ENCODE measurements at regions not wholly inside any gene's neighbourhood (a gene's known extent, or its start where the extent isn't known, plus 50 kb on each side); places are given as distances from the start of the nearest gene placed in this dataset.

- DNase-seq (ENCODE audit: low read depth, low spot score): no peak
These were observed 157.1 kb downstream of the TLE1 start for GRCh38 chr9:81532251-81532650.

GRCh38 chr9:81531511-81531910 lies 157.8 kb downstream of the TLE1 start:
- DNase-seq (ENCODE audit: low read depth, low spot score): no peak

GRCh38 chr9:81530846-81531245 lies 158.5 kb downstream of the TLE1 start:
- no peak for DNase-seq (ENCODE audit: low read depth, low spot score)

DNA sequence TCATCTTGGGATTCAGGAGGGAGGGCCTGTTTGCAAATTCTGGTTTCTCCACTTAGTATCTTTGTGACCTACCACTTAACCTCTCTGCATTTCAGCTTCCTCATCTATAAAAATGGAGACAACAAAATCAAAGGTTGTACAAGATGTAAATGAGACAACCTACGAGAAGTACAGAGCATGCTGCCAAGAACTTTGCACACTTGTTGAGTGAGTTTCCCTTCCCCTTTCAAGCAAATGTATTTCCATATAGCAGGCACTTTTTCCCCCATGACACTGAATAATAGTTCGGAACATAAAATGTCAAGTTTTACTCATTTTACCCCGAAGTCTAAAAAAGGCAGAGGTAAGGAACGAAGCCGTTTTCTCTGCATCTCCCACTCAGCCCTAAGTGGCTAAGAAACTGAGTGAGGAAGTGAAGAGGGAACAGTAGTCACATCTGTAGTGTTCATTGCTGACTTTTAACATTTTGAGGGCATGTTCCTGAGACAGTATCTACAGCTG lies 159.0 kb downstream of the TLE1 start:
- DNase-seq (ENCODE audit: low read depth, low spot score): no peak

GRCh38 chr9:81529556-81530193 lies 159.7 kb downstream of the TLE1 start:
- DNase-seq (ENCODE audit: low read depth, low spot score): peak; percentile 57

GRCh38 chr9:81526587-81526986 lies 162.8 kb downstream of the TLE1 start:
- no peak for DNase-seq (ENCODE audit: low read depth, low spot score)

DNA sequence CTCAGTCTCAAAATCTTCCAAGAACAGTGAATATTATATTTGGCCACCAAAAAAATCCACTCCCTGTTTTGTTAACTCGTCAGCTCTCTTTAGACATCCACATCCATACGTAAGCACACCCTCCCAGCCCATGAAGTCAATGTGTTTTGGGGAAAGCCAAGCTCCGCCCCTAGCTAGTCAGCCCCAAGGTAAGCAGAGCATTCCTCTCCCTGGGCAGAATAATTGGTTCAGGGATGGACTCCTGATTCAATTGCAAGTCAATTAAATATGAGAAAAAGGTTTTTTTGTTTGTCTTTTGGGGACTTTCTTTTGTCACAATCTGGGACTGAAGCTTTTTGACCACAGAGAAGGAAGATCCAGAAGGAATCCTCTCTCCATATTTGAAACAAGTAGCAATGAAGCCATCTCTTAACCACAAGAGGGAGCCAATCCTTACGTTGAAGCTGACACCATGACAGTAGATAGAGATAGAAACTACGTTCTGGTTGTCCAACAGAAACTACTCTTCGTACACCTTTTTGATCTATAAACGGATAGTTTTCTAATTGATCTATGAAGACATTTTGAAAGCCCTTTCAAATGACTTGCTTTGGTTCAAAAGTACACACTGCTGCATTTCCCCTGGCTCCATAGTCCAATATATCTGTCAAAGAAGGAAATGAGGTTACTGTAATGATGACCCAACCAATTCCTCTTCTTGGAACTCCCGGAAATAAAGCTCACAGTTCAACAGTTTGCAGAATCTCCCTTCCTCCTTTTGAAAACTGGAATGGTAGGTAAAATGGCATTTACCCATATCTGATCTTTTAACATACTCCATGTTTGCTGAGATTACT lies 166.4 kb downstream of the TLE1 start:
- DNase-seq (ENCODE audit: low read depth, low spot score): peak; percentile 68

GRCh38 chr9:81521892-81522291 lies 167.5 kb downstream of the TLE1 start:
- DNase-seq (ENCODE audit: low read depth, low spot score): no peak

DNA sequence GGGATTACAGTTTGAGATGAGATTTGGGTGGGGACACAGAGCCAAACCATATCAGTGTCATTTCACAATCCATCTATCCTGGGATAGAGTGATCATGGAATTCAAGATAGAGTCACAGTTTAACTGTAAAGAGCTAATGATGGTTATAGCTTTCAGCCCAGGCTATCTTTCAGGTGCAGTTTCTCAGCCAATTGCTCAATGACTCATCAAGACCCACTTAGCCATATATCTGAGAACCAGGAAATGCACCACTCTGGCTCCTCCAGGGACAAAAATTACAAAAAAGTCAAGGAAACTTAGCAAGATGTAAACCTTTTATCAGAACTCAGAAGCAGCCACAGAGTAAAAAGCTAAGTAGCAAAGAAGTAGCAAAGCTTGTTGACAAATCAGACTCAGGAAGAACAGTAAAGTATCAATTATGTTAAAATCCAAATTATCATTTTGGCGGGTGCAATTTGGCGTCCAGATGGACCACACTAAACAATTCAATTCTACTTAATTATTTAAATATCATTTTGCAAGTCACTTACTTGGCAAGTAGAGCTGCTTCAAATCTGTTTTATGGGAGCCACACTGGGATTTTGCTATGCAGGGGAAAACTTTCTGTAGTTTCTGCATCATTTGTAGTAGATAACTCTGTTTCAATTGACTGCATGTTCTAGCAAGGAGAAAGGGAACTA lies 169.4 kb downstream of the TLE1 start:
- no peak for DNase-seq (ENCODE audit: low read depth, low spot score)

- no peak for DNase-seq (ENCODE audit: low read depth, low spot score)
These were observed 171.4 kb downstream of the TLE1 start for GRCh38 chr9:81517954-81518353.

DNA sequence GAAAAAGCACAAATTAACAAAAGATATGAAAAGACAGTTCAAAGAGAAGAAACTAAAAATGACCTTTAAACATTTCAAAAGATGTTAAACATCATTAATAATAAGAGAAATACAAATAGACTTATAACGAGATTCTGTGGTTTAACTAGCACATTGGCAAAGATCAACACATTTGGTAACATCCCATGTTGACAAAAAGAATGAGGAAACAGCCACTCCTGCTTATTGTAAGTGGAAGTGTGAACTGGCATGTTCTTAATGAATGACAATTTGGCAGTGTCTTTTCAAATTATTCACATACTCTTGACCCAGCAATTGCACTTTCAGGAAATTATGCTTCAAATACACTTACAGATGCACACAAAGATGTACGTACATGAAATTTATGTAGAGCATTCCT lies 176.3 kb downstream of the TLE1 start:
- DNase-seq (ENCODE audit: low read depth, low spot score): no peak

GRCh38 chr9:81512641-81513040 lies 176.7 kb downstream of the TLE1 start:
- DNase-seq (ENCODE audit: low read depth, low spot score): no peak

GRCh38 chr9:81508476-81508875 lies 180.9 kb downstream of the TLE1 start:
- no peak for DNase-seq (ENCODE audit: low read depth, low spot score)

DNA sequence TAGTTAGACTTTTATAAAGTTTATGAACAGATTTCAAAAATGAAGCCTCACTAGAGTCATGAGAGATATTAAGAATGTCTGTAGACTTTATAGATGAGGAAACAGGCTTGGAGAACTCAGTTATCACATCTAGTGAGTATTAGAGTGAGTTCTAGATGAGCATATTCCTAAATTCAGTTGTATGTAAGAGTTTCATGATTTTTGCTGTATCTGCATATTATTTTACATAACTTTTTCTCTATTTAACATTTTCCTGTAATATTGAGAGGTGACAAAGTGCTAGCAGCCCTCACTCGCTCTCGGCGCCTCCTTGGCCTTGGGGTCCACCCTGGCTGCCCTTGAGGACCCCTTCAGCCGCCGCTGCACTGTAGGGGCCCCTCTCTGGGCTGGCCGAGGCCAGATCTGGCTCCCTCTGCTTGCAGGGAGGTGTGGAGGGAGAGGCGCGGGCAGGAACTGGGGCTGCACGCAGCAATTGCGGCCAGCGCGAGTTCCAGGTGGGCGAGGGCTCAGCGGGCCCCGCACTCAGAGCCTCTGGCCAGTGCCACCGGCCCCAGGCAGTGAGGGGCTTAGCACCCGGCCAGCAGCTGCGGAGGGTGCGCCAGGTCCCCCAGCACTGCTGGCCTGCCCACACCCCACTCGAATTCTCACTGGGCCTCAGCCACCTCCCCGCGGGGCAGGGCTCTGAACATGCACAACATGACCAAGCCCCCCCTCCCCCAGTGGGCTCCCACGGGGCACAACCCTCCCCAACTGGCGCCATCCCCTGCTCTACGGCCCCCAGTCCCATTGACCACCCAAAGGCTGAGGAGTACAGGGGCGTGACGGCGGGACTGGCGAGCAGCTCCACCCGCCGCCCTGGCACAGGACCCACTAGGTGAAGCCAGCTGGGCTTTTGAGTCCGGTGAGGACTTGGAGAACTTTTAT lies 182.1 kb downstream of the TLE1 start:
- DNase-seq (ENCODE audit: low read depth, low spot score): no peak

- no peak for DNase-seq (ENCODE audit: low read depth, low spot score)
These were observed 189.8 kb downstream of the TLE1 start for GRCh38 chr9:81499594-81499993.

- no peak for DNase-seq (ENCODE audit: low read depth, low spot score)
These were observed 190.3 kb downstream of the TLE1 start for GRCh38 chr9:81499021-81499454.

DNA sequence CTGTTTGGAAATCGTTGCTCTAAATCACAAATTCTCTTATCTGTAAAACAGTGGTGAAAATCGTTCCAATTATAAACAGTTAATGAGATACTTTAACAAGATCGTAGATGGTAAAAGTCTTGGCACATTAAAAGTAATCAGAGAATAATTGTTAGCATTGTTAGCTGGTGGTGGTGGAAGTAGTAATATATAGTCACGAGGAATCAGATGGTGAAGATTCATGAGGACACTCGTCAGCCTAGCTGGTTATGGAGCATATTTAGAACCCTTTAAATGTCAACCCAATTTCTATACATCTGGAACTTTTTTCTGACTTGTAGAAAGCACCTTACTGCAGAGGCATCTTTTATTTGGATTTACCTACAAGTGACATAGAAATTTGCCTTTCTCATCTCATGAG lies 190.8 kb downstream of the TLE1 start:
- no peak for DNase-seq (ENCODE audit: low read depth, low spot score)

- no peak for DNase-seq (ENCODE audit: low read depth, low spot score)
These were observed 192.3 kb downstream of the TLE1 start for GRCh38 chr9:81497091-81497490.

GRCh38 chr9:81492710-81493447 lies 196.5 kb downstream of the TLE1 start:
- DNase-seq (ENCODE audit: low read depth, low spot score): no peak

- no peak for DNase-seq (ENCODE audit: low read depth, low spot score)
These were observed 198.6 kb downstream of the TLE1 start for GRCh38 chr9:81490605-81491331.
